ENCODE measurements at regions not wholly inside any gene's neighbourhood (a gene's known extent, or its start where the extent isn't known, plus 50 kb on each side); places are given as distances from the start of the nearest gene placed in this dataset.
"Not testable (repeated sequence)": the region's sequence is repeated elsewhere in the genome, so short reads cannot be mapped to it uniquely, and the experiment has no call there.

- in situ Hi-C loops (cut with HindIII; ENCODE audit: low sequenced_read_pairs): no loop called here
- no peak overlapping the region for H3K4me3 ChIP-seq (ENCODE audit: low read depth, low read length)
- no peak for DNase-seq (ENCODE audit: low read depth, low spot score)
- no peak for TF ChIP-seq CTCF (IDR thresholded peaks at IDR 0.05; ENCODE audit: low read depth, low read length)
Observed at GRCh38 chr3:159258934-159259333, 457.1 kb downstream of the MFSD1 start.

GRCh38 chr3:159260049-159260662, 458.3 kb downstream of the MFSD1 start:
- in situ Hi-C loops (cut with HindIII; ENCODE audit: low sequenced_read_pairs): no loop called here
- TF ChIP-seq CTCF (IDR thresholded peaks at IDR 0.05; ENCODE audit: low read depth, low read length): peak; percentile 60
- peak; percentile 70 for DNase-seq (ENCODE audit: low read depth, low spot score)
- H3K4me3 ChIP-seq (ENCODE audit: low read depth, low read length): no peak overlapping the region

- in situ Hi-C loops (cut with HindIII; ENCODE audit: low sequenced_read_pairs); H3K4me3 ChIP-seq (ENCODE audit: low read depth, low read length); DNase-seq (ENCODE audit: low read depth, low spot score): not testable (repeated sequence)
Observed at GRCh38 chr3:159261333-159261732, 459.5 kb downstream of the MFSD1 start.

- in situ Hi-C loops (cut with HindIII; ENCODE audit: low sequenced_read_pairs): no loop called here
- peak; percentile 52 for DNase-seq (ENCODE audit: low read depth, low spot score)
- H3K4me3 ChIP-seq (ENCODE audit: low read depth, low read length): no peak overlapping the region
- TF ChIP-seq CTCF (IDR thresholded peaks at IDR 0.05; ENCODE audit: low read depth, low read length): peak; percentile 75
Observed at GRCh38 chr3:159263750-159264553, 462.1 kb downstream of the MFSD1 start.

GRCh38 chr3:159265705-159266104, 463.9 kb downstream of the MFSD1 start:
- no peak for DNase-seq (ENCODE audit: low read depth, low spot score)
- in situ Hi-C loops (cut with HindIII; ENCODE audit: low sequenced_read_pairs): no loop called here
- no peak overlapping the region for H3K4me3 ChIP-seq (ENCODE audit: low read depth, low read length)
- TF ChIP-seq CTCF (IDR thresholded peaks at IDR 0.05; ENCODE audit: low read depth, low read length): no peak

- peak; percentile 31 for TF ChIP-seq CTCF (IDR thresholded peaks at IDR 0.05; ENCODE audit: low read depth, low read length)
- DNase-seq (ENCODE audit: low read depth, low spot score): peak; percentile 34
- in situ Hi-C loops (cut with HindIII; ENCODE audit: low sequenced_read_pairs): no loop called here
- H3K4me3 ChIP-seq (ENCODE audit: low read depth, low read length): no peak overlapping the region
Observed at GRCh38 chr3:159266779-159267178, 464.9 kb downstream of the MFSD1 start.

GRCh38 chr3:159271799-159272512, 470.1 kb downstream of the MFSD1 start:
- no peak for TF ChIP-seq CTCF (IDR thresholded peaks at IDR 0.05; ENCODE audit: low read depth, low read length)
- no peak overlapping the region for H3K4me3 ChIP-seq (ENCODE audit: low read depth, low read length)
- no peak for DNase-seq (ENCODE audit: low read depth, low spot score)
- in situ Hi-C loops (cut with HindIII; ENCODE audit: low sequenced_read_pairs): no loop called here
